ENCODE measurements at regions not wholly inside any gene's neighbourhood (a gene's known extent, or its start where the extent isn't known, plus 50 kb on each side); places are given as distances from the start of the nearest gene placed in this dataset.

GRCh38 chr3:59299561-59299960 is 249.7 kb upstream of the CFAP20DC start (continued):
- TF ChIP-seq EZH2 (IDR thresholded peaks at IDR 0.05; ENCODE audit: low read depth, unreplicated experiment) = no peak
- TF ChIP-seq POLR2AphosphoS5 (IDR thresholded peaks at IDR 0.05; ENCODE audit: low read depth) = no peak
- TF ChIP-seq CREB1 (CRISPR knock-in tag; IDR thresholded peaks at IDR 0.05; ENCODE audit: low read depth) = no peak
- TF ChIP-seq ZNF331 (CRISPR knock-in tag; IDR thresholded peaks at IDR 0.05; ENCODE audit: low read depth) = no peak
- no peak for TF ChIP-seq NANOG (IDR thresholded peaks at IDR 0.05; ENCODE audit: borderline replicate concordance)
- TF ChIP-seq CTCF (conservative IDR thresholded peaks at IDR 0.05; ENCODE audit: low read depth in 2 of 2) = no peak

- no peaks in the 10 kb centered on the region; the same call in 1 of the 2 replicates for H3K9me2 ChIP-seq (ENCODE audit: insufficient read depth)
- Mint-ChIP-seq H3K4me3 (no peak overlapping the region), H3K4me1 (no peaks in the 10 kb centered on the region), H3K27ac (no peak overlapping the region), H3K27me3 (ENCODE audit: insufficient read depth, low read depth, poor library complexity) (no peaks in the 10 kb centered on the region), H3K9me3 (peaks cover 26% of the 10 kb centered on the region), H3K36me3 (ENCODE audit: low read depth) (peaks cover 16% of the 10 kb centered on the region; the same call in 2 of the 3 replicates)
- TF ChIP-seq ZNF114 (CRISPR knock-in tag; IDR thresholded peaks at IDR 0.05) (no peak), EZH2 (IDR thresholded peaks at IDR 0.05; ENCODE audit: low read depth, unreplicated experiment) (no peak), ZNF331 (CRISPR knock-in tag; IDR thresholded peaks at IDR 0.05; ENCODE audit: low read depth) (no peak), CTCF (conservative IDR thresholded peaks at IDR 0.05; ENCODE audit: low read depth in 2 of 2) (no peak)
- no peak overlapping the region for H3K4me2 ChIP-seq
- no peaks in the 10 kb centered on the region for H3F3A ChIP-seq (replicated peaks; ENCODE audit: low read depth)
- no peaks in the 10 kb centered on the region for H3K4me1 ChIP-seq (ENCODE audit: insufficient read depth)
- no peak for ATAC-seq
- H3K79me2 ChIP-seq (replicated peaks; ENCODE audit: insufficient read depth) = no peaks in the 10 kb centered on the region
- no peak overlapping the region for H3K4me3 ChIP-seq
- no peak overlapping the region for H2AFZ ChIP-seq
- no peak for DNase-seq (ENCODE audit: low spot score)
- H3K27ac ChIP-seq (ENCODE audit: low read depth) = no peak overlapping the region
- H3K36me3 ChIP-seq (ENCODE audit: insufficient read depth) = no peaks in the 10 kb centered on the region
- no peaks in the 10 kb centered on the region; the same call in 1 of the 2 replicates for H4K20me1 ChIP-seq (replicated peaks; ENCODE audit: insufficient read depth)
- no peaks in the 10 kb centered on the region for H3K27me3 ChIP-seq (ENCODE audit: insufficient read depth)
Measured at GRCh38 chr3:59290358-59290757, 240.5 kb upstream of the CFAP20DC start.

- TF ChIP-seq ZNF114 (CRISPR knock-in tag; IDR thresholded peaks at IDR 0.05) = no peak
- no peak for TF ChIP-seq JUNB (IDR thresholded peaks at IDR 0.05; ENCODE audit: unreplicated experiment)
- no peak for TF ChIP-seq EZH2phosphoT487 (IDR thresholded peaks at IDR 0.05; ENCODE audit: unreplicated experiment)
- TF ChIP-seq ZNF331 (CRISPR knock-in tag; IDR thresholded peaks at IDR 0.05; ENCODE audit: low read depth) = no peak
- no peak for TF ChIP-seq STAT1 (IDR thresholded peaks at IDR 0.05; ENCODE audit: unreplicated experiment)
- TF ChIP-seq ETS1 (IDR thresholded peaks at IDR 0.05) = no peak
- no peak for TF ChIP-seq CTCF (conservative IDR thresholded peaks at IDR 0.05; ENCODE audit: low read depth in 2 of 2)
- TF ChIP-seq EZH2 (IDR thresholded peaks at IDR 0.05; ENCODE audit: low read depth, unreplicated experiment) = no peak
- no peak for TF ChIP-seq CREB1 (CRISPR knock-in tag; IDR thresholded peaks at IDR 0.05; ENCODE audit: low read depth)
- no peak overlapping the region for H3K4me2 ChIP-seq
- ATAC-seq (no peak), DNase-seq (ENCODE audit: low spot score) (no peak)
- Mint-ChIP-seq H3K27ac (no peak overlapping the region), H3K27me3 (ENCODE audit: insufficient read depth, low read depth, poor library complexity) (no peaks in the 10 kb centered on the region), H3K36me3 (ENCODE audit: low read depth) (peaks cover 13% of the 10 kb centered on the region; the same call in 2 of the 3 replicates), H3K9me3 (peaks cover 22% of the 10 kb centered on the region), H3K4me3 (no peak overlapping the region), H3K4me1 (no peaks in the 10 kb centered on the region)
- H3K9me2 ChIP-seq (ENCODE audit: insufficient read depth) = no peaks in the 10 kb centered on the region; the same call in 1 of the 2 replicates
- H3F3A ChIP-seq (replicated peaks; ENCODE audit: low read depth) = no peaks in the 10 kb centered on the region
- no peaks in the 10 kb centered on the region for H3K79me2 ChIP-seq (replicated peaks; ENCODE audit: insufficient read depth)
- no peaks in the 10 kb centered on the region for H3K4me1 ChIP-seq (ENCODE audit: insufficient read depth)
- no peak overlapping the region for H3K27ac ChIP-seq (ENCODE audit: low read depth)
- no peak overlapping the region for H2AFZ ChIP-seq
- no peaks in the 10 kb centered on the region for H3K27me3 ChIP-seq (ENCODE audit: insufficient read depth)
- no peaks in the 10 kb centered on the region; the same call in 1 of the 2 replicates for H4K20me1 ChIP-seq (replicated peaks; ENCODE audit: insufficient read depth)
- H3K4me3 ChIP-seq = no peak overlapping the region
- no peaks in the 10 kb centered on the region for H3K36me3 ChIP-seq (ENCODE audit: insufficient read depth)
Measured at GRCh38 chr3:59289831-59290230, 240.0 kb upstream of the CFAP20DC start.
